MM.1S (cell line): ENCODE measurements at regions not wholly inside any gene's neighbourhood (a gene's known extent, or its start where the extent isn't known, plus 50 kb on each side); places are given as distances from the start of the nearest gene placed in this dataset.

Experiments used
- DNase-seq: peaks from one replicate; pipeline ENCODE4 v3.0.0-alpha.2; 2015
- H2AFZ ChIP-seq: fragments of 300-600 bp; sonication (generic); 2 replicates; pipeline ENCODE4 v1.6.0; 2016; ENCODE audit warnings: antibody characterized with exemption, low read length
- H3F3A ChIP-seq: fragments of 300-600 bp; sonication (generic); 2 replicates; pipeline ENCODE4 v1.6.1; 2016; ENCODE audit warnings: mild to moderate bottlenecking, antibody characterized with exemption, low read length, moderate library complexity, mixed read lengths; ENCODE audit not compliant: insufficient read depth
- H3K27ac ChIP-seq: fragments of 300-600 bp; sonication (generic); 2 replicates; pipeline ENCODE4 v1.5.1; 2016; ENCODE audit warnings: mild to moderate bottlenecking, low read length
- H3K27me3 ChIP-seq: fragments of 300-600 bp; sonication (generic); replicated peaks from 2 replicates; pipeline ENCODE4 v1.6.0; 2016; ENCODE audit warnings: low read length; ENCODE audit not compliant: insufficient read depth
- H3K36me3 ChIP-seq: fragments of 300-600 bp; sonication (generic); replicated peaks from 2 replicates; pipeline ENCODE4 v1.6.1; 2016; ENCODE audit warnings: mild to moderate bottlenecking, low read length, mixed read lengths; ENCODE audit not compliant: insufficient read depth
- H3K4me1 ChIP-seq: fragments of 300-600 bp; sonication (generic); 2 replicates; pipeline ENCODE4 v1.6.1; 2016; ENCODE audit warnings: low read length, mixed read lengths
- H3K4me2 ChIP-seq: fragments of 300-600 bp; sonication (generic); 2 replicates; pipeline ENCODE4 v1.6.0; 2016; ENCODE audit warnings: low read depth, low read length
- H3K4me3 ChIP-seq: fragments of 300-600 bp; sonication (generic); 2 replicates; pipeline ENCODE4 v1.5.1; 2016; ENCODE audit warnings: low read length, mixed read lengths
- H3K79me2 ChIP-seq: fragments of 300-600 bp; sonication (generic); 2 replicates; pipeline ENCODE4 v1.6.1; 2016; ENCODE audit warnings: mixed run types, low read length, mixed read lengths
- H3K9ac ChIP-seq: fragments of 300-600 bp; sonication (generic); 2 replicates; pipeline ENCODE4 v1.6.1; 2016; ENCODE audit warnings: low read length, mixed read lengths
- H3K9me2 ChIP-seq: fragments of 300-600 bp; sonication (generic); replicated peaks from 2 replicates; pipeline ENCODE4 v1.6.1; 2016; ENCODE audit warnings: mild to moderate bottlenecking, low read length, mixed read lengths; ENCODE audit not compliant: insufficient read depth
- H3K9me3 ChIP-seq: fragments of 300-600 bp; sonication (generic); replicated peaks from 2 replicates; pipeline ENCODE4 v1.6.1; 2016; ENCODE audit warnings: mild to moderate bottlenecking, low read length, mixed read lengths; ENCODE audit not compliant: insufficient read depth
- H4K20me1 ChIP-seq: fragments of 300-600 bp; sonication (generic); 2 replicates; pipeline ENCODE4 v1.6.1; 2016; ENCODE audit warnings: mild to moderate bottlenecking, low read length, moderate library complexity, mixed read lengths; ENCODE audit not compliant: insufficient read depth
- CTCF ChIP-seq: fragments of 300-600 bp; sonication (generic); IDR thresholded peaks from 2 replicates; pipeline ENCODE4 v1.5.1; 2016; ENCODE audit warnings: antibody characterized with exemption, low read length, mixed read lengths
- EZH2 ChIP-seq: fragments of 300-600 bp; sonication (generic); optimal IDR thresholded peaks from 2 replicates; pipeline ENCODE3; 2017; ENCODE audit warnings: low read depth, mild to moderate bottlenecking, antibody characterized with exemption, low read length, mixed read lengths
- EZH2phosphoT487 ChIP-seq: fragments of 300-600 bp; sonication (generic); IDR thresholded peaks from 2 replicates; pipeline ENCODE4 v1.6.1; 2018; ENCODE audit warnings: antibody characterized with exemption, low read length

- Histone ChIP-seq H2AFZ (no peak overlapping the region), H3F3A (no peaks in the 10 kb centered on the region), H3K4me1 (no peaks in the 10 kb centered on the region), H3K4me2 (no peak overlapping the region), H4K20me1 (no peaks in the 10 kb centered on the region), H3K9me3 (no peaks in the 10 kb centered on the region), H3K36me3 (no peaks in the 10 kb centered on the region), H3K4me3 (no peak overlapping the region), H3K27me3 (no peaks in the 10 kb centered on the region), H3K9ac (no peak overlapping the region), H3K27ac (no peak overlapping the region), H3K9me2 (no peaks in the 10 kb centered on the region), H3K79me2 (no peaks in the 10 kb centered on the region)
- DNase-seq: no peak
- TF ChIP-seq CTCF: no peak
- TF ChIP-seq EZH2phosphoT487: no peak
- no peak for TF ChIP-seq EZH2
These were observed 159.5 kb downstream of the BRMS1L start for GRCh38 chr14:35985474-35986218.

- Histone ChIP-seq H3K79me2 (no peaks in the 10 kb centered on the region), H3F3A (no peaks in the 10 kb centered on the region), H3K4me2 (no peak overlapping the region), H3K36me3 (no peaks in the 10 kb centered on the region), H3K27ac (no peak overlapping the region), H3K4me1 (no peaks in the 10 kb centered on the region), H4K20me1 (no peaks in the 10 kb centered on the region), H3K9me2 (no peaks in the 10 kb centered on the region), H3K9me3 (no peaks in the 10 kb centered on the region), H3K4me3 (no peak overlapping the region), H2AFZ (no peak overlapping the region), H3K27me3 (no peaks in the 10 kb centered on the region), H3K9ac (no peak overlapping the region)
- TF ChIP-seq CTCF (no peak), EZH2phosphoT487 (no peak), EZH2 (no peak)
- no peak for DNase-seq
These were observed 153.4 kb downstream of the BRMS1L start for GRCh38 chr14:35979531-35979930.

- no peak overlapping the region for H2AFZ ChIP-seq
- H3K9me3 ChIP-seq: no peaks in the 10 kb centered on the region
- H3F3A ChIP-seq: no peaks in the 10 kb centered on the region
- no peaks in the 10 kb centered on the region for H4K20me1 ChIP-seq
- H3K27ac ChIP-seq: no peak overlapping the region
- H3K9me2 ChIP-seq: no peaks in the 10 kb centered on the region
- DNase-seq: no peak
- no peaks in the 10 kb centered on the region for H3K27me3 ChIP-seq
- no peaks in the 10 kb centered on the region for H3K4me1 ChIP-seq
- H3K79me2 ChIP-seq: no peaks in the 10 kb centered on the region
- no peak overlapping the region for H3K4me3 ChIP-seq
- H3K9ac ChIP-seq: no peak overlapping the region
- H3K36me3 ChIP-seq: no peaks in the 10 kb centered on the region
- H3K4me2 ChIP-seq: no peak overlapping the region
- TF ChIP-seq CTCF (no peak), EZH2phosphoT487 (no peak)
These were observed 152.4 kb downstream of the BRMS1L start for GRCh38 chr14:35978561-35978960.
